ENCODE measurements at regions not wholly inside any gene's neighbourhood (a gene's known extent, or its start where the extent isn't known, plus 50 kb on each side); places are given as distances from the start of the nearest gene placed in this dataset.

GRCh38 chr6:121651420-121651819, 216.0 kb downstream of the GJA1 start:
- no peak for DNase-seq (ENCODE audit: low spot score)
- POLR2A ChIA-PET (ENCODE audit: low non-redundant PET): no interaction called here
- CTCF ChIA-PET: no interaction called here
- TF ChIP-seq, protein P1, sequence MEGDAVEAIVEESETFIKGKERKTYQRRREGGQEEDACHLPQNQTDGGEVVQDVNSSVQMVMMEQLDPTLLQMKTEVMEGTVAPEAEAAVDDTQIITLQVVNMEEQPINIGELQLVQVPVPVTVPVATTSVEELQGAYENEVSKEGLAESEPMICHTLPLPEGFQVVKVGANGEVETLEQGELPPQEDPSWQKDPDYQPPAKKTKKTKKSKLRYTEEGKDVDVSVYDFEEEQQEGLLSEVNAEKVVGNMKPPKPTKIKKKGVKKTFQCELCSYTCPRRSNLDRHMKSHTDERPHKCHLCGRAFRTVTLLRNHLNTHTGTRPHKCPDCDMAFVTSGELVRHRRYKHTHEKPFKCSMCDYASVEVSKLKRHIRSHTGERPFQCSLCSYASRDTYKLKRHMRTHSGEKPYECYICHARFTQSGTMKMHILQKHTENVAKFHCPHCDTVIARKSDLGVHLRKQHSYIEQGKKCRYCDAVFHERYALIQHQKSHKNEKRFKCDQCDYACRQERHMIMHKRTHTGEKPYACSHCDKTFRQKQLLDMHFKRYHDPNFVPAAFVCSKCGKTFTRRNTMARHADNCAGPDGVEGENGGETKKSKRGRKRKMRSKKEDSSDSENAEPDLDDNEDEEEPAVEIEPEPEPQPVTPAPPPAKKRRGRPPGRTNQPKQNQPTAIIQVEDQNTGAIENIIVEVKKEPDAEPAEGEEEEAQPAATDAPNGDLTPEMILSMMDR (conservative IDR thresholded peaks at IDR 0.05; ENCODE audit: low read depth): no peak
- H3K27ac ChIP-seq: no peak overlapping the region

DNA sequence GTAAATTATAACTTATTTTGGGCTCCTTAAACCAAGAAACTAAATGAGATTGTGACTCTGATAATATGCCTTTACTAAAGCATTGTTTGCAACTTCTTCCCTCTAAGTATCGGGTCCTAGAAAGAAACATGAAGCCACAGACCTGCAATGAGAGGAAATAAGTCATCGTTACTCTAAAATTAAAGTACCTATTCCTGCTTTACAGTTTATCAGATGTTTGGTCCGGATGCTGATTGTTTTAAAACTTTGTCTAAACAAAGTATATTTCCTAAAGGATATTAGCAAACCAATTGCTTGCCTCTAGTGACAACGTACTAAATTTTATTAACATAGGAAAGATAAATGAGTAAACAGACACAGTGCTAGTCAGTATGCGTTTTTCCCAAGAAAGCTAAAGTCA, 216.8 kb downstream of the GJA1 start:
- POLR2A ChIA-PET (ENCODE audit: low non-redundant PET): no interaction called here

DNA sequence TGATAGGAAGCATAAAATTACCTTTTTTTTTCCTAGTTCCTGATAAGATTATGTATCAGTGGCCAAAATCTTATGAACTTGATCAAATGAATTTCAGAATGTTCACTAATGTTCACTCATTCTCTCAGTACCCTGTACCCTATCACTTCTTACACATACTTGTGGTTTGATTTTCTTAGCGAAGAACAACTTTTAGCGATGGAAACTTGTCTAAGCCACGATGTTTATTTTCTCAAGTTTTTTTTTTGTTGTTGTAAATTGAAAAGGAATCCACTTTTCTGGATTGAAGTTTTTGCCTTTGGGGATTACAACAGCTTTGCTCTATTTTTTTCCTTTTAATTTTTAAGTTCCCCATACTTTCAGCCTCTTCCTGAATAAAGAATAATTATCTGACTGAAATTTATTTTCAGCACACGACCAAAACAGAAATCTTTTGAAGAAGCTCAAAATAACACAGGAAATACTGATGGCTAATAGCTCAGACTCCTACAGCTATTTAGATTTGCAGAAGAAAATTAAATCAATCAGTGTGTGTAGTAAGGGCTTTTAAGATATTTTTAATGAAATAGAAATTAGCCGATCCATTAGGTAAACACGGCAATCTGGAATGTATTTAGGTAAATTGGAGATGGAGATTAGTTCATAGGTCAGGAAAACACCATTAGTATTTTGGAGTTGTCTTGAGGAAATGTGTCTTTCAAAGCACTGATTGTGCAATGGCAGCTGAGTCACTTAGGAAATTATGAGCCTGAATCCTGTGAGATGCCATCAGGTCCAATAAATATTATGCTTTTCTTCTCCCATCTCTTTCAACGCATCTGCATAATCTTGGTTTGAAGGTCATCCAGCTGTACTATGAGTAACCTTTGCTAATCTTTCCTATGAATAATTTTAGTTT, 217.5 kb downstream of the GJA1 start:
- TF ChIP-seq, protein P1 (conservative IDR thresholded peaks at IDR 0.05; ENCODE audit: low read depth): no peak
- DNase-seq (ENCODE audit: low spot score): peak; percentile 38
- 0 out of 2 replicates have a peak overlapping the region, but pooled peaks have one; percentile 40 for H3K27ac ChIP-seq
- POLR2A ChIA-PET (ENCODE audit: low non-redundant PET): no interaction called here
- CTCF ChIA-PET: no interaction called here

More for the DNA sequence above, 216.8 kb downstream of the GJA1 start:
- H3K27ac ChIP-seq: no peak overlapping the region
- TF ChIP-seq, protein P1 (conservative IDR thresholded peaks at IDR 0.05; ENCODE audit: low read depth): no peak
- no peak for DNase-seq (ENCODE audit: low spot score)
- CTCF ChIA-PET: no interaction called here

DNA sequence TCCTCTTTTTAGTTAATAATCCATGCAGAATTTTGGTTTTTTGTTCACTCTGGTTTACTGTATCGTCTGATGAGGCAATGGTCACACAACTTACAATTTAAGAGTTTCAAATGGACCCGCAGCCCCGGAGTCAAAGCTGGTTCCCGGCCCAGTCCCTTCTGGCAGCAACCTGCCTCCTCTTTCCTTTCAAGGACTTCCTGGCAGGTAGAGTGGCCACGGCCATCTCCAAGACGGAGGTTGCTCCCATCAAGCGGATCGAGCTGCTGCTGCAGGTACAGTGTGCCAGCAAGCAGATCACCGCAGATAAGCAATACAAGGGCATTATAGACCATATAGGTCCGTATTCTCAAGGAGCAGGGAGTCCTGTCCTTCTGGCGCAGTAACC, 218.2 kb downstream of the GJA1 start:
- TF ChIP-seq, protein P1 (conservative IDR thresholded peaks at IDR 0.05; ENCODE audit: low read depth): no peak
- no peak for DNase-seq (ENCODE audit: low spot score)
- POLR2A ChIA-PET (ENCODE audit: low non-redundant PET): no interaction called here
- CTCF ChIA-PET: no interaction called here
- H3K27ac ChIP-seq: 0 out of 2 replicates have a peak overlapping the region, but pooled peaks have one; percentile 40

DNA sequence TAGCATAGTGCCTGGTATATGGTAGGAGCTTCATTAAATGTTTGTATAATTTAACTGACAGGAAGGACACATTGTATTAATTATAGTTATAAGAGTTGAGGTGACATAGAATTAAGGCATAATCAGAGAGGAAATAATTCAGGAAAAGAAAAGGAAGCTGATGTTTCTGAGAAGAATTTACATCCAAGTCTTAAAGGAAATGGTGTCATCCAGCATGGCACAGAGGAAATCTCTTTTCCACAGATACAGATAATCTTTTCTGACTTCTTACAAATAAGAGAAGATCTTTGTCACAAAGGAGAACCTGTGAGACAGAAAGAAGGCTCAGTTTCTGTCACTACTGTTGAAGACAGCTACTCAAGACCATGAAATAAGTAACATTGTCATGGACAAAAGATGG, 222.5 kb downstream of the GJA1 start:
- POLR2A ChIA-PET (ENCODE audit: low non-redundant PET): no interaction called here
- DNase-seq (ENCODE audit: low spot score): no peak
- CTCF ChIA-PET: no interaction called here
- H3K27ac ChIP-seq: no peak overlapping the region
- TF ChIP-seq, protein P1 (conservative IDR thresholded peaks at IDR 0.05; ENCODE audit: low read depth): no peak

DNA sequence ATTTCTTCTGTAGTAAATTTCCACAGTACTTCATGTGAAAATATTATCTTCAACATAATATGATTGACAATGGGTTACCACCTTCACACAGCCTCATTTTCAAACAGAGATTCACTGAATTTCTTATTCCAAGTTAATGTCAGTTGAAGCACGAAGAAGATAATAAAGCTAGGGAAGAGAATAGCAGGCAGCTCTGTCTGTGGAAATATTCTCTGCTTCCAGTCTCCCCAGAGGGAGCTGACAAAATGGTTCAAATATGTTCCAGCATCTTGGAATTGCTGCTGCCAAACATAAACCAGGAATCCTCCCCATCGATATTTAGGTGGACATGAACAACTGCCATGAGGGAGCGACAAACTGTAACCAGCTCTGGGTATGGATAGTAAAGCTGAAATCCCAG, 224.8 kb downstream of the GJA1 start:
- no peak overlapping the region for H3K27ac ChIP-seq
- ChIA-PET CTCF (no interaction called here), POLR2A (ENCODE audit: low non-redundant PET) (interaction anchor here (0.6 kb wide), 1 partner anchor 219 kb away, joined by 3 read pairs; no protein-coding TSS in a partner anchor)
- no peak for DNase-seq (ENCODE audit: low spot score)
- TF ChIP-seq, protein P1 (conservative IDR thresholded peaks at IDR 0.05; ENCODE audit: low read depth): no peak

Data from RWPE1 (cell line).